ENCODE measurements at regions not wholly inside any gene's neighbourhood (a gene's known extent, or its start where the extent isn't known, plus 50 kb on each side); places are given as distances from the start of the nearest gene placed in this dataset.

DNA sequence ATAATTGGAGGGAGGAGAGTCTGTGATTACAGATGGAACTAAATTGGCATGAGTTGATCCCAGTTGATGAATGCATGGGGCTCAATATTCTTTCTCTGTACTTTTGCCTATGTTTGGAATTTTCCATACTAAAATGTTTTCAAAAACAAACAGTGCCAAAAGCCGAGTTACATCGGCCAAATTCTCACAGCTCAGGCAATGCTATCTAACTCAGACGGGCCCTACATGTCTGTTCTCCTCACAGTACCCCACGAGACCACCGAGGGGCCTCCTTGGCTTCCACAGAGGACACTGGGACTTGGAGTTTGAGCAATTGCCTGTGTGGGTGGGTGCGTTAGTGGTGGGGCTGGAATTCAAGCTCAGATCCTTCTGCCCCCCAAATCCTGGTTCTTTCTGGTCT is 413.2 kb downstream of the CDH26 start:
- no peak for DNase-seq (ENCODE audit: low spot score)

DNA sequence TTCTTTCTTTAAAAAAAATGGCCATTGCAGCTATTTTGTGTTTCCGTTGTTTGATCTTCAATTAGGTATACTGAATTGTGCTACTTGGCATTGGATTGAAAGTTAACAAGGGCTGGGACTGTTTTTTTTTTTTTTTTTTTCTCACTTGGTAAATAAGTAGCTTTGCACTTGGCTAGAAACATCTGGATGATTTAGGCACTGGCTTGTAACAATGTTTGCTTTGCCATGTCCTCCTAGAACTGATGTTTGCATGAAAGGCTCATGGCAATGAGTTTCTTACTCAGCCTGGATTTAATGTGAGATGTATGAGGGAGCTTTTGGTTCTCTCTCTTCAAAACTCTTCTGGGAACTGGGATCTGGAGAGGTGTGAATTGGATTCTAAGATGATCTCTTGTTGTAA is 414.1 kb downstream of the CDH26 start:
- no peak for DNase-seq (ENCODE audit: low spot score)

DNA sequence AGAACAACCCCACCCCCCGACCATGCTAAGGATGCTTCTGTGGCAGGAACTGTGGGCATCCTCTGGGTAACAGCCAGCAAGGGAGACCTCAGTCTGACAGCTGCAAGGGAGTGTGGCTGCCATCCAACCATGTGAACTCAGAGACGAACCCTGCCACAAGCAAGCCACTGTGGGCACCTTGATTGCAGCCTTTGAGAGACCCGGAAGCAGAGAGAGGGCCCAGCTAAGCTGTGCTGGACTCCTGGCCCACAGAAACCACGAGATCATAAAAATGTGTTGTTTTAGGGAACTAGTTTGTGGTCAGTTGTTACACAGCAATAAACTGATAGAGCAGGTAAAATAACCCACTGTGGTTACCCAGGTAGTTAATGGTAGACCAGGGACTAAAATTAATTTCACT is 414.6 kb downstream of the CDH26 start:
- no peak for DNase-seq (ENCODE audit: low spot score)

DNA sequence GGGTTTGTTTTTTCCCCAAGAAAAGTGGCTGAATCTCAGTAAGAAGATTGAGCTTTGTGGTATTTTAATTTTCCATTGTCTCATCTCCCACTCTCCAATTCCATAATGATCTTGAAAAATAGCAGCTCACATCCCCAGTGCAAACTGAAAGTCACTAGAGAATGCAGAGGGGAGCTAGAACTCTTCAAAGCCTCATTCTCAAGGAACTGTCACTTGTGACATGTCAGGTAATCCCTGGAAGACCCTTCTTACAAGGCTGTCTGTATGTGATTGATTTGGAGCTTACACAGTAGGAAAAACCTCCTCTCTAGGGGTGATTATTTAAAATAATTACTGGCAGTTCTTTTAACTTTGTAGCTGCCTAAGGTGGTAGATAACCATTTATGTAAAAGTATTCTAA is 420.4 kb downstream of the CDH26 start:
- no peak for DNase-seq (ENCODE audit: low spot score)

DNA sequence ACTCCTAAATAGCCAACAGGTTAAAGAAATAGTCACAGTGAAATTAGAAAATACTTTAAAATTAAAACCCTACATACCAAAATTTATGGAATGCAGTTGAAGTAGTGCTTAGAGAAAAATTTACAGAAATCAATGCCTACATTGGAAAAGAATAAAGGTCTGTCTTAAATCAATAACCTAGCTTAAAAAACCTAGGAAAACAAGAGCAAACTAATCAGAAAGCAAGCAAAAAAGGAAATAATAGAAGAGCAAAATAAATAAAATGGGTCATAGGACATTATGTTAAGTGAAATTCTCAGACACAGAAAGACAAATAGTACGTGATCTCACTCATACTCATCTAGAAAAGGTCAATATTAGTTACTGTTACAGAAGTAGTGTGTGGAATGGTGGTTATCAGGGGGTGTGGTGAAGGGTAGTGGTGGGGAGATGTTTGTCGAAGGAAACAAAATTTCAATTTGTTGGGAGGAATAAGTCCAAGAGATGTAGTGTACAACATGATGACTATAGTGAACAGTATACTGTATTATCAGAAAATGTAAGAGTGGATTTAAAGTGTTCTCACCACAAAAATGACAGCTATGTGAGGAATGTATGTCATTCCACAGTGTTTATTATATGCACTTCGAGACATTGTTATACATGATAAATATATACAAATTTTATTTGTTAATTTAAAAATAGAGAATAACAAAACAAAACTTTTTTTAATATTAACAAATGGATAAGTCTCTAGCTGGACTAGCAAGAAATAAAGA is 423.6 kb downstream of the CDH26 start:
- no peak for DNase-seq (ENCODE audit: low spot score)

DNA sequence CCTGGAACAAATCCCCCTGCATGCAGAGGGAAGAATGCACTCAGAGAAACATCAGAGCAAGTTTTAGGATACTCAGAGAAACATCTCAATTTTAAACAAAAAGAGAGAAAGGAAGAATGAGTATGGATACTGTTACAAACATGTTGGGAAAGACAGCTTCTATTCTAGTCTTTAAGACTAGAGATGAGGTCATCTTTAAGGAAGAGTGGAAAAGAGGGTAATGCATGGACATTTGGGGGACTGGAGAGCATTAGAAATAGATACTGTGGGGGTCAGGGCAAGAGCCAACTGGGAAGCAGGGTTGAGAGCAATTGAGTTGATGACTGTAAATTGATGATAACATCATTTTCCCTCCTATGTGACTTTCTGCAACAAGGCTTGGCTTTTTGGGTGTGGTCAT is 431.2 kb downstream of the CDH26 start:
- DNase-seq (ENCODE audit: low spot score) = no peak

DNA sequence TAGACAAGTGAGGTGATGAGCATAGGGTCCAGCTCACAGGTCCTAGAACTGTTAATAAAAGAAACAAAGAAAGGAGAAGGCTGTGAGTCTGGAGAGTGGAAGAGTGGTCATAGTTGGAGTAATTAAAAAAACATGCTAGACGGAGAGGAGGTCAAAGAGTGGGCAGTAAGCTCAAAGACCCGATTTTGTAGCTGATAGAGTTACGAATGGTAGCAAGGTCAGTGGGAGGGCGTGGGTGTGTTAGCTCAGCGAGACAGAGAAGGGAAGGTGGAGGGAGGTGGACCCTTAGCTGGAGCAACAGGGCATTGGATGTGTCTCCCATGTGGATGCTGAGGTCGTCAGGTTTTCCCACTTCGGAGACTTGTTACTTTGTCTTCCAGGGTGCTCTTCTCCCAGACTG is 431.7 kb downstream of the CDH26 start:
- no peak for DNase-seq (ENCODE audit: low spot score)

DNA sequence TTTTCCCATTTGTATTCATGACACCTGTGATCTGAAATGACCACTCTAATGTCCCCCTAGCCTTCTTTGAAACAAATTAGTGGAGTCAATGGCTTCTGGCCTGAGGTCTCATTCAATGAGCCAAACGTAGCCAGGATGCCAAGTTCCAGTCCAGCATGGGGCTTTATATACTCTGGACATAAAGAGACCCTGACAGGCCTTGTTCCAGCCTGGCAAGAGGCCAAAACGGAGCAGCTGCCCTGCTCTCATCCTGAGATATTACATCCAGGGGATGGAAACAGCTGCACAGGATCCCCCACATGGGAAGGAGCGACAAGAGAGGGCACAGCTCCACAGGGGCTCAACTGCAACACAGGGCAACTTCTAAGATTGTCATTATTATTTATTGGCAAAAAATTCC is 437.8 kb downstream of the CDH26 start:
- DNase-seq (ENCODE audit: low spot score) = no peak

DNA sequence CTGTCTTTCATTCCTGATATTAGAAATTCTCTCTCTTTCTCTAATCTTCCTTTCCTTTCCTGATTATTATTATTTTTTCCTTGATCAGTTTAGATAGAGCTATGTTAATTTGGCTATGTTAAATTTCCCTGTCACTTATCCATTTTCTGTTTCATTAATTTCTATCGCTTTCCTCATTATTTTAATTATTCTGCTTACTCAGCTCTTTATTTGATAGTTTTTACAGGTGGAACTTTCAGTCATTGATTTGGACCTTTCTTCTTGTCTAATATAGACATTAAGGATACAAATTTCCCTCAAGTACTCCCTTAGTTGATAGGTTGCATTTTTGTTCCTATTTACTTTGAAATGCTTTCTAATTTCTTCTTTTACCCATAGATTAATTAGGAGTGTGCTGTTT is 442.3 kb downstream of the CDH26 start:
- no peak for DNase-seq (ENCODE audit: low spot score)

DNA sequence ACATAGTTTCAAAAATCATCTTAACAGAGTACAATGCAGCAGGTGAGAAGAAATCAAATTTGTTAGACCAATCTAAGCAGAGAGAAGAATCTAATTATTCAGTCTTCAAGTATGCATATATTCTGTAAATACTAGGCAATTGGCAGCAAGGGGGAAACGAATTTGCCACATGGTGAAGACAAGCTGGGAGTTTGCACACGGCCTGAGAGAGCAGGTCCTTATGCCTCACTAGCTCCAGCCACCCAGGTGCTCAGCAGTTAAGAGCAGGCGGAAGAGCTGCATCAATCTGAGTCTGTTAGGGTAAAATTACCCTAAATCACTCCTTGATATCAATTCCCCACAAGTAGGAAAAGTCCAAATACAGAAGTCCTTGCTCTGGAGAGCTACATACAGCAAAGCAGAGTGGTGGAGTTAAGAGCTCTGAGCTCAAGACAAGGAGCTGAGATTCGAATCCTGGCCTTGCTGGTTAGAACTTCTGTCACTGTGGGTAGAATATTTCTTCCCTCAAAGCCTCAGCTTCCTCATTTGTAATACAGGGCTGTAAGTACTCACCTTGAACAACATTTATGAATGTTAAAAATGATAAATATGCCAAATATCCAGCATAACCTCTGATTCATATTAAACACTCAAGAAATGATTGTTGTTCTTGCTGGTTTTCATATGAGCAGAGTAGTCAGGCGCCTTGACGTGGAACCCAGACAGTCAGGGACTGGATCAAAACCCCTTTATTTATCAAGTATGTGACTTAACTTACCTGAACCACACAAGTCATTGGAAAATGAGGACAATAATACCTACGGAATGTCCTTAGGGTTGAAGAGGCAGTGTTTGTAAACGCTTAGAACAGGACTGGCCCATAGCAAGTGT is 444.2 kb downstream of the CDH26 start:
- DNase-seq (ENCODE audit: low spot score) = no peak

DNA sequence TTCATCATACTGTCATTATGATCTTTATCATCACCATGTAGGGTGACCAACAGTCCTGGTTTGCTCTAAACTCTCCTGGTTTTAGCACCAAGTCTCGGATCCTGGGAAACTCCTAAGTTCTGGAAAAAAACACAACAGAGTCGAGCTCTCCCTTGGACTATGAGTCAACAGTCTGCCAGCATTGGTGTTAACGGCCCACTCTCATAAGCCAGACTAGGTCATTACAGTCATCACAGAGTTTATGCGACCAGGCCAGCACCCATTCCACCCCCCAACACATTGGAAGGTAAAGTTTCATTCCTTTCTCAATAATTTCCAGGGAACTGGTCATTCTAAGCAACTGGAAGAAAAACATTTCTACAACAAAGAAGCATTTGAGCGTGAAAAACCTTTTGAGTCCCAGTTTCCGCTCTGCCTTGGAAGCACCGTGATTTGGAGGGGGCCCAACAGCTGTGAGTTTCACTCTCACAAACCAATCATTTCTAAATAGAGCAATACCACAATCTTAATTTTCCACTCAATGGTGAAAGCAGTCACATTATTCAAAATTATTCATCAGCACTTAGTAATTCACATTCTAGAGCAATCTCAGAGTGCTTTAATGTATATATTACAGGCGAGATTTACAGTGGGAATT is 445.0 kb downstream of the CDH26 start:
- no peak for DNase-seq (ENCODE audit: low spot score)

DNA sequence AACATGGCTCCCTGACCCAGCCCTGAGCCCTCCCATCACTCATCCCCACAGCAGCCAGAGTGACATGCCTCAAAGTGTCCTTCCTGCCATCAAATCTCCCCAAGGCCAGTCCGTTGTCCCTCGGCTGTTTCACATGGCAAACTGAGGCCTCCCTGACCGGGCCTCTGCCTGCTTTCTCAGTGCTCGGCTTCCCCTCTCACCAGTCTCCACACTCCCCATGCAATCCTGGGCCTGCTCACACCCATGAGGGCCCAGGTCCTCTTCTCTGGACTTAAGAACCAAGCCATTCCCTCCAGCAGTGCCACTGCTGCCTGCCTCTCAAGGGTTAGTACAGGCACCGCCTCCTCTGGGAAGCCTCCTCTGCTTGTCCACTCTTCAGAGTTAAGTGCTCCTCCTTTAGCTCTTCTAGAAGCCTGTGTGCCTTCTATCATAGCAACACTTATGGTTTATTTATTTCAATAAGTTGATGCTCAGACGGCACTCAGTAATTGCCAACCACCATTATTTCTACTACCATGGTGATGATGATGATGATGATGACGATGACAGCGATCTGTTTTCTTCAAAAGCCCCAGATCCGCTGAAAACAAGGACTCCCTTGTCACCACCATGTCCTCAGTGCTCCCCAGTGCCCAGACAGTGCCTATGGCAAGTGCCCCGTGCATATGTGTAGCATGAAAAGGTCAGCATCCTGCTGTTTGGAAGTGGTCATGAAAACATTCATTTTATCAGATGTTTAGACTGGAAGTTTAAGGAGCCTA is 449.0 kb downstream of the CDH26 start:
- no peak for DNase-seq (ENCODE audit: low spot score)

DNA sequence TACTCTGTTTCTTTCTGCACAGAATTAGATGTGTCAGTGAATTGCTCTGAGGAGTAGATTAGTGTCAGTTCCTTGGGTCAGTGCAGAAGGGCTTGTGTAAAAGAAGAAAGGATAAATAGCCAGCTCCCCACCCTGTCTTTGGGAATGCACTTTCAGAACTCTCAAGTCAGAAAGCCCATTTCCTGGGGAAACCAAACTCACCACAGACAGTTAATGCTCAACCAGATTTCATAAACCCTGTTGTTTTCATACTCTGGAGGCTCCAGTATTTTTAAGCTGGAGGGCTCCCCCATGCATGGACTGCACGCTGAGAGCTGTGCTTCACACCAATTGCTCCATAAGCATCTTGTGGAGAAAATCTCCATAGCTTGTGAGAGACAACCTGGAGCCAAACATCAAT is 449.7 kb downstream of the CDH26 start:
- no peak for DNase-seq (ENCODE audit: low spot score)

DNA sequence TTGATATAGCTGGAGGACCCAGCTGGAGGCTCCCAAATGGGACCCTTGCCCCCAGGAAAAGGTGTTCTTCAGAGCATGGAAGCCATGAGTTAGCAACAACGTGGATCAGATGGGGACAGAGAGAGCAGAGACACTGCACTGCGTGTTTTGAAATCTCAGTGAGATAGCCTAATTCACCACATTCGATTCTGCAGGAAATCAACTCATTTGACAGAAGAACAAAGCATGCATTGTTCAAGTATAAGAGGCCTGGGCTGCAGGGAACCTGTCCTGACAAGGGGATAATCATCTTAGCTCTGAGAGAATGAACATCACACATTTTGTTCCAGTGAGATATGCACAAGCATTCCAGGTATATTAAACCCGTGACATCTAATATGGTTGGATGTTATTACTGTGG is 450.2 kb downstream of the CDH26 start:
- DNase-seq (ENCODE audit: low spot score) = no peak

DNA sequence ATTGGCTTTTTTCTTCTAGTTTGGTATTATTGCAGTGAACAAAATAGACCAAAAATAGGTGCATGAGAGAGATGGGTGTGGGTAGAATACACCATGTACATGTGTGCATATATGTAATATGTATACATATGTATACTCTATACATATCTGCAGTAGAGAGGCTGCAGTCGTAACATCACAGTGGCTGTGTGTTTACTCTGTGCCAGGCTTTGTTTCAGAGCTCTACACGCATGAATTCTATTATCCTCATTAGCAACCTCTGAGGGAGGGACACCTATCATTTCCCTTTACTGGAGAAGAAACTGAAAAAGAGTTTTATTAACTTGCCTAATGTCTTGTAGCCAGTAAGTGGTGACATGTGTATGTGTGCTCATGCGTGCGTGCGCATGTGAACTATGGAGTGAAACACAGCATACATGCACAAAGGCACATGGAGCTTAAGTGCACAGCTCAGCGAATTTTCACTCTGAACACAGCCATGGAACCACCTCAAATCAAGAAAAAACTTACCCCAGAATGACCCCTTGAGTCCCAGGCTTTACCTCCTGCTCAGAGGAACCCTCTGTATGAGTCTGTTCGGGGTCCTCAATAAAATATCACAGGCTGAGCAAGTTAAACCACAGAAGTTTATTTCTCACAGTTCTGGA is 452.5 kb downstream of the CDH26 start:
- no peak for DNase-seq (ENCODE audit: low spot score)

DNA sequence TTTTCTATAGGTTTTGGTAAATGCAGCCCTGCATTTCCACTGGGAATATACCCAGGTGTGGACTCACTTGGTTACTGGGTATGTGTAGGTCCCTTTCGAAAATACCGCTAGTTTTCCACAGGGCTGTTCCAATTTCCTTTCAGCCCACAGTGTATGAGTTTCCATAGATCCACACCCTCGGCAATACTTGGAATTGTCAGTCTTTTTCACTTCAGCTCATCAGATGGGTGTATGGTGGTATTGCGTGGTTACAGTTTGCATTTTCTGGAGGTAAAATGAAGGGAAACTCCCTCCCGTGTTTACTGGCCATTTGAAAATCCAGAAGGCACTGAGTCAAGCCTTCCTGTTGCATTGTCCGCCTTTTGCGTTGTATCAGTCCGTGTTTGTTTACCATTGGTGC is 453.6 kb downstream of the CDH26 start:
- no peak for DNase-seq (ENCODE audit: low spot score)

DNA sequence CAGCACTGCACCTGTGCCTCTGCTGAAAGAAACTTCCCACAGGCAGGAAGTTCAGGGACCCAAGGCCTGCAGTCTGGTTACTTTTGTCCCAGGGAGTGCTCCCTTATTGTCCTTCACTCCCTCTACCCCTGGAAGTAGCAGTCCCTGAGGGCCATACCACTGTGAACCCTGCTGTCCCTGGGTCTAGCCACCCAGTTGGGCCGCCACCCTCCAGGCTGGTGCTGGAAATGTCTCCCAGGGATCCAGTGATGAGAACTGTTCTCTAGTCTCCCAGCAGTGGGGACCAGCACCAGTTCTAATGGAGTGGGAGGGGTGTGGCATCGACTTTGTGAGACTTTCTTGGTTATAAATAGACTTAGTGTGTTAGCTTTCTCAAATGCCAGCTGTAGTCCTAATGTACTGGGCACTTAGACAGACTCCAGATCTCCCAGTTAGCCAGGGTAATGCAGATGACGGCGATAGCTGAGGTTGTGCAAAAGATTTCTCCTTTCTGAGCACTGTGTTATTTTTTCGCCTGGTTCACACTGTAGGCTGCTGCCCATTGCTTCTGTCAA is 462.5 kb downstream of the CDH26 start:
- no peak for DNase-seq (ENCODE audit: low spot score)

DNA sequence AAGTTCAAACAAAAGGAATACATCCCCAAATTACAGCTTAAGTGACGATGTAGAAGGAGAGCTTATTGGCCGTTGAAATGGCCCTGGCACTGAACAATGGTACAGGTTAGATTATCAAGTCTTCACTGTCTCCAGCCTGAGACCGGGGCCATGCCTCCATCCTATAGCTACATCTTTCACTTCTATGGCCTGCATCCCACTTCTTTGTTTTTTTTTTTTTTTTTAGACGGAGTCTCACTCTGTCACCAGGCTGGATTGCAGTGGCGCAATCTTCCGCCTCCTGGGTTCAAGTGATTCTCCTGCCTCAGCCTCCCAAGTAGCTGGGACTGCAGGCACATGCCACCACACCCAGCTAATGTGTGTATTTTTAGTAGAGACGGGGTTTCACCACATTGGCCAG is 464.6 kb downstream of the CDH26 start:
- no peak for DNase-seq (ENCODE audit: low spot score)

DNA sequence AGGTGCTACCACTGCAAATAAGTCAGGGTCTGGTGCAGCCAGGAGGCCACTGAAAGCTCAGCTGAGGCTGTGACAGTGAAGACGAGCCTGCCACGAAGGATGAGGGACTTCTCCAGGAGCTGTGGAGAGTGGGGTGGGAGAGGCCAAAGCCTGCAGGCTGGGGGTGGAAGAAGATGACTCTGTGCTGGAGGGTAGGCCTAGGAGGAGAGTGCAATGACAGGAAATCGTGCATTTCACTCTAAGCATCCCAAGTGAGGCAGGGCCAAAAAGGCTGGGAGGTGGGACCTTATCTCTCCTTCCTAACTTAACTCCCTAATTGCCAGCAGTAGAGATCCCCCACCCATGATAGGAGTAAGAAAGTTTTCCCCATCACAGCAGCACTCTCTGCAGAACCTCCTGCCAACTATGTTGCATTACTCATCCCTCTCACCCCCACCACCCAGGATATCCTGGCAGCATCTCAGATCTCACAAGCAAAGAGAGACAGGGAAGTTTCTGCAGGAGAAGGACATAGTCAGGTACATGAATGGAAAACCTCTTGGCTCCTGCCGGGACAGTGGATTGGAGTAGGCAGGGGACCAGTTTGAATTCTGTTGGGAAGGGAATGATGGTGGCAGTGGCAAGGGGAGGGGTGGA is 466.2 kb downstream of the CDH26 start:
- DNase-seq (ENCODE audit: low spot score) = no peak

DNA sequence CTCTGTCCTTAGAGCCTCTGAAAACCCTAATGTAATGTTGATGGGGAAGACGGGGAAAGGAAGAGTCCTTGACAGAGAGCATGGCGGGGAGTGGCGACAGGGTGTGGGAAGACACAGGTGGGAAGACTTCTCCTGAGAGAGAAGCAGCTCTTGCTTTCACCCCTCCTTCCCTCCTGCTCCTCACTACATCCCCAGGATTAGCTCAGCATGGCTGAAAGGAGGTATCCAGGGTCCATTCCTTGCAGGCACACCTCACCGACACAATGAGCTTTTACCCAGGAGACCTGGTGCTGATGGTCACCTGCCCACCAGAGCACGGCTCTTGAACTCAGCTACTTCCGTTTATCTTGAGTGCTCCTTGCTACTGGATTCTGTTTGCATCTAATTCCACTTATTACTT is 469.3 kb downstream of the CDH26 start:
- DNase-seq (ENCODE audit: low spot score) = no peak

DNA sequence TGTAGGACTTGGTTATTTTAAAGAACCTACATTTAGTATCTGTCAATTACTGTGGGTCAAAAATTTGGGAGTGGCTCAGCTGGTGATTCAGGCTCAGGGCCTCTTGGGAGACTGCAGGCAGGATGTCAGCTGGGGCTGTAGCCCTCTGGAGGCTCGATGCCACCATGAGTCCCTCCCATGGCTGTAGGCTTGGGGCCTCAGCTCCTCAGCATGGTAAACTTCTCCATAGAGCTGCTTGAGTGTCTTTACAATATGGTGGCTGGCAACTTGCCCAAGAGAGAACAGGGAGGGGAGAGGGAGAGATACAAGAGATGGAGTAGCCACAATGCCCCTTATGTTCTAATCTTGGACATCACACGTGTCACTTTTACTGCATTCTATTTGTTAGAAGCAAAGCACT is 470.4 kb downstream of the CDH26 start:
- DNase-seq (ENCODE audit: low spot score) = no peak

All from CD4-positive, alpha-beta T cell treated with Interleukin-6 at 100 ng/mL for 8 hours (primary cell).